NCI-H1417 (cell line): ENCODE measurements at regions not wholly inside any gene's neighbourhood (a gene's known extent, or its start where the extent isn't known, plus 50 kb on each side); places are given as distances from the start of the nearest gene placed in this dataset.

ENCODE experiments used
- DNase-seq, 3 experiments: peaks; one replicate each; lab custom pipeline; 2025; lab: John Stamatoyannopoulos, UW

GRCh38 chr1:198040880-198041279, 115.9 kb upstream of the NEK7 start:
- DNase-seq, result no peak

- no peak for DNase-seq
Observed at GRCh38 chr1:198042168-198042567, 114.6 kb upstream of the NEK7 start.

GRCh38 chr1:198047913-198048312, 108.9 kb upstream of the NEK7 start:
- no peak for DNase-seq

- no peak for DNase-seq
Observed at GRCh38 chr1:198054510-198054909, 102.3 kb upstream of the NEK7 start.

- no peak for DNase-seq
Observed at GRCh38 chr1:198056255-198056654, 100.5 kb upstream of the NEK7 start.

GRCh38 chr1:198064181-198064580, 92.6 kb upstream of the NEK7 start:
- DNase-seq, result no peak

- DNase-seq, result no peak
Observed at GRCh38 chr1:198068285-198068684, 88.5 kb upstream of the NEK7 start.

- peak in 1 of 3 experiments; percentile 5 for DNase-seq
Observed at GRCh38 chr1:198072177-198072576, 84.6 kb upstream of the NEK7 start.

GRCh38 chr1:198075296-198075695, 81.5 kb upstream of the NEK7 start:
- no peak for DNase-seq

GRCh38 chr1:198079432-198079951, 77.3 kb upstream of the NEK7 start:
- no peak for DNase-seq

- peak in 1 of 3 experiments; percentile 7 for DNase-seq
Observed at GRCh38 chr1:198082576-198082975, 74.2 kb upstream of the NEK7 start.

- DNase-seq, result no peak
Observed at GRCh38 chr1:198083549-198083948, 73.2 kb upstream of the NEK7 start.

- no peak for DNase-seq
Observed at GRCh38 chr1:198084241-198084908, 72.4 kb upstream of the NEK7 start.

- DNase-seq, result peak in 2 of 3 experiments; percentile 16 to 81
Observed at GRCh38 chr1:198086051-198086745, 70.6 kb upstream of the NEK7 start.

GRCh38 chr1:198087831-198088230, 69.0 kb upstream of the NEK7 start:
- no peak for DNase-seq

GRCh38 chr1:198088360-198089071, 68.3 kb upstream of the NEK7 start:
- peak in 1 of 3 experiments; percentile 35 for DNase-seq

- DNase-seq, result no peak
Observed at GRCh38 chr1:198096390-198096789, 60.4 kb upstream of the NEK7 start.

- no peak for DNase-seq
Observed at GRCh38 chr1:198099755-198100154, 57.0 kb upstream of the NEK7 start.

- no peak for DNase-seq
Observed at GRCh38 chr1:198101716-198102453, 54.9 kb upstream of the NEK7 start.

- DNase-seq, result no peak
Observed at GRCh38 chr1:198102454-198102827, 54.4 kb upstream of the NEK7 start.

- DNase-seq, result no peak
Observed at GRCh38 chr1:198105185-198105584, 51.6 kb upstream of the NEK7 start.

GRCh38 chr1:198106011-198106410, 50.8 kb upstream of the NEK7 start:
- DNase-seq, result no peak
